HG03039 (cell line): ENCODE measurements at regions not wholly inside any gene's neighbourhood (a gene's known extent, or its start where the extent isn't known, plus 50 kb on each side); places are given as distances from the start of the nearest gene placed in this dataset.
"Not testable (repeated sequence)": the region's sequence is repeated elsewhere in the genome, so short reads cannot be mapped to it uniquely, and the experiment has no call there.

ENCODE experiments used
- ATAC-seq: cut with Tn5 transposase; IDR thresholded peaks from one replicate; pipeline ENCODE4 v1.9.1; 2021; ENCODE audit warnings: mild to moderate bottlenecking, moderate library complexity; ENCODE audit not compliant: unreplicated experiment

GRCh38 chr14:34049187-34049586 lies 98.3 kb upstream of the EGLN3 start:
- not testable (repeated sequence) for ATAC-seq

DNA sequence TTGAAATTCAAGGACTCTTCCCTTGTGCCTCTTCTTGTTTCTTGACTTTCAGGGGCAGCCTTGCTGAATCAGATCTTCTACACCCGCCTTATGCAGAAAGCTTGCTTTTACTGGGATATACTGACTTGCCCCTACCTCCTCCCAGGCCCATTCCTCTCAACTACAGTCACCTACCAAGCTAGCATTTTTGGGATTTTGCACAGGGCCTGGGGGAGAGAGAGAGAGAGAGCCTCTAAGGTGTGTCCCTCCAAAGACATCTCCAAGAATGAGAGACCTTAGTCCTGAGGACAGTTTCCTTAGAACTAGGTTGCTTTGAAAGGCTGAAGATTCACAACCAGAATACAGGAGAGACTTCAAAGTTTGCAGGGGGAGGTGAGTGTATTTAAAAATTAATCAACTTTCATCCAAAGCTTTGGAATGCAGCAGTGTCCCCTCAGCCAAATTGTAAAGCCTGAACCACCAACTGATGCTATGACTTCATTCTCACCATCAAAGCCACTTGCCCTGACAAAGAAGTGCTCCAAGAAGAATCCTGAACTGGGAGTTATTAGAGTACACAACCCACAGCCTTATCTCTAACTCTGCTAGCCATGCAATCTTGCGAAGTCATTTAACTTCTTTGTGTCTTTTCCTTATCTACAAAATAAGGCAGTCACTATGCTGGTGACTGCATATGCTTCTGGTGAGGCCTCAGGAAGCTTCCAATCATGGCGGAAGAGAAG lies 96.1 kb upstream of the EGLN3 start:
- no peak for ATAC-seq

DNA sequence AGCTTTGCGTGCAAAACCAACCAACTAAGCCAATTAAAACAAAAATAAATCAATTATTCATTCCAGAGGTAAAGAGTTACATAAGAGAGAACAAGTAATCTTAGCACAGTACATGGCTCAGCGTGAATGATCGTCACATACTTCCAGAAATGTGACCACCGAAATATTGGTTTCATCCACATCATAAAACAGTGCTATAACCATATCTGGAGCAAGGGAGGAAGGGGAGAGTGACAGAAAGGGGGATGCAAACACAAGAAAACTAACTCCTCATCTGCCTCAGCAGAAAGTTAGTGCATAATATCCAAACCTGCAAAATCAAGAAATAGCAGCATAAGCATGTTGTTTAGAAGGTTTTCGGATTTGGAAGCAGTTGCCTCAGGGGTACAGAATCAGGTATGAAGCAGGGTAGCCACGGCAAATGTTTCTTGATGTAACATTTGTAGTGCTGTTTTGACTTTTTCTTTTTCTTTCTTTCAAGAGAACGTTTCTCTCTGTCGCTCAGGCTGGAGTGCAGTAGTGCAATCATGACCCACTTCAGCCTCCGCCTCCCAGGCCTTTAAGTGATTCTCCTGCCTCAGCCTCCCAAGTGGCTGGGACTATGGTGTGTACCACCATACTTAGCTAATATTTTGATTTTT lies 93.9 kb upstream of the EGLN3 start:
- no peak for ATAC-seq

GRCh38 chr14:34044373-34044637 lies 93.4 kb upstream of the EGLN3 start:
- no peak for ATAC-seq

DNA sequence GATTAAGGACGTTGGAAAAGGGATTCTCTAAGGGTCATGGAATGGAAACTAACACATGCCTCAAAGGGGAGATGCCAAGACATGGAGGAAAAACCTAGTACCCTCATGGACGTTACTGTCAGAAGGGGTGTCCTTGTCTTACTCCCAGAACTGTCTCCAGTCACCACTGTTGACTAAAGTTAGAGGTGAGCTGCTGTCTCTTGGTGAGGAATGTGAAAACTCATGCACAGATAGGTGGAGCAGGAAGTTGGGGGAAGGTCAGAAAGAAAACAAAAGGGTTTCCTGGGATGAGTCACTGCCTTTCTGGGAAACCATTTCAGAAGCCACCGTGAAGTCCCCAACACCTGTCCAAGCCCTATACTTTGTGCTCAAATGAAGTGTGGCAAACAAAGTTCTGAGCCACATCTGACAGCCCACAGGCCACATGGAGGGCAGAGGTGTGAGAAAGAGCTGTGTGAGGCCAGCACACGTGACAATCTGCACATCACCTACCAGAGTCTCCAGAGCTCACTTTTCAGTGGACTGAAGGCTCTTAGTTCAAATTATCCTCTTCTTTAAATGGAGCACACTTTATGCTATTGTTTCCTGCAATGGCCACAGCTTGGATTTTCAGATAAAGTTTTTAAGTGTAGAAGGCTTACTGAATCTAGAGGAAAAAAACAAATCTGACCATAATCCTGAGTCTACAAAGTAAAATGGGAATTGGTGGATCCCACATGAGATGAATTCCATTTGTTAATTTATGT lies 92.9 kb upstream of the EGLN3 start:
- peak; percentile 92 for ATAC-seq

DNA sequence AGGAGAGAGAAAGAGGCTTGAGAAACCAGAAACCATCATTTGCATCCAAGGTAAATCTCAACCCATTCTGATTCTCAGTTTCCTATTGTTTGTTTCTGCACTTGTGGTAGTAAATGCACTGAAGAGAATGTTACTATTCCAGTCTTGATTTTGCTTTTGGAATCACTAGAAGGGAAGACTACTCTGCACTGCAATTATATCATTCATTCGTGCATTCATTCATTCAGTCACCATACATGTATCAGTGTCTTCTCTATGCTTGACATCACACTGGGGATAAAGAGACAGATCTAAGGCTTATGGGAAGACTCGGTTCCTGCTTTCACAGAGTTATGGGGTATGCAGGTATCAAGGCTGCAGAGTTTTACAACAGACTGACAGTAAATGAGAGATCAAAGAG lies 90.3 kb upstream of the EGLN3 start:
- no peak for ATAC-seq

GRCh38 chr14:34040766-34041165 lies 89.9 kb upstream of the EGLN3 start:
- no peak for ATAC-seq

GRCh38 chr14:34039428-34040047 lies 88.7 kb upstream of the EGLN3 start:
- ATAC-seq, result no peak

GRCh38 chr14:34038358-34039057 lies 87.6 kb upstream of the EGLN3 start:
- no peak for ATAC-seq

GRCh38 chr14:34036319-34036766 lies 85.5 kb upstream of the EGLN3 start:
- ATAC-seq, result no peak

- no peak for ATAC-seq
These were observed 85.0 kb upstream of the EGLN3 start for GRCh38 chr14:34035934-34036250.

GRCh38 chr14:34035177-34035933 lies 84.5 kb upstream of the EGLN3 start:
- no peak for ATAC-seq

DNA sequence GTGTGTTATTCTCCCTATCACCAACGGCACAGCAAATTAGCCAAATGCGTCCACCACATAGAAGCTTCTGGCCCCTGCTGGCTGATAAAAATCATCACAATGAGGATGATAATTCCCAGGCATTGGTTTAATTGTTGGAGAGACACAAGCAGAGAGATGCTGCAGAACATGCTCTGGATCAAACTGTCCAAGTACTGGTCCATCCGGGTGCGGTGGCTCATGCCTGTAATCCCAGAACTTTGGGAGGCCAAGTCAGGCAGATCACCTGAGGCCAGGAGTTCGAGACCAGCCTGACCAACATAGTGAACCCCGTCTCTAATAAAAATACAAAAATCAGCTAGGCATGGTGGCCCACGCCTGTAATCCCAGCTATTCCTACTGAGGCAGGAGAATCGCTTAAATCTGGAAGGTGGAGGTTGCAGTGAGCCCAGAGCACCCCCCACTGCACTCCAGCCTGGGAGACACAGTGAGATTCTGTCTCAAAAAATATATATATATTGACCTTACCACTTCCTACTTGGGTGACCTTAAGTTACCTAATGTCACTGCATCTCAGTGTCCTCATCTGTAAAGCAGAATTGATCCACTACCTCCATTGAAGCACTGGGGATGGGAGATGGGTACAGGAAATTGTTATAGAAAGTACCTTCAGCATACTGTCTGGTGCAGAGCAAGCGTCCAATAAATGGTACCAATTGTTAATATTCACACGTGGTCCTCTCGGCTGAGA lies 83.7 kb upstream of the EGLN3 start:
- ATAC-seq, result no peak

DNA sequence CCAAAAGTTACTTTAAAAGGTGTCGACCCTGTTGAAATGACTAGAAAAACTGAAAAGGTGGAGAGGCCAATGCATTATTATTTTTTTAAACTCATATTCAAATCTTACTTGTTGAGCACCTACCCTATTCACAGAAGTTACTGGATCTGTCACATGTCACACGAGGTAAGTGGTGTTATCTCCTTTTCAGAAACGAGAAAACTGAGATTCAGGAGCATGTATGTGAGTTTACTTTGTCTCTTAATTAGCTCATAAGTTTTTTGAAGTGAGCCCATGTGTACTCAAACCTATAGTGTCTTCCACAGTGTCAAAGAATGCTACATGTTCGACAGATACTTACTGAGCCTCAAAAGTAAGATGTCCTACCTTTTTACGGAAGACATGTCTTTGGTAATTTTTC lies 81.8 kb upstream of the EGLN3 start:
- ATAC-seq, result no peak

GRCh38 chr14:34030864-34031263 lies 80.0 kb upstream of the EGLN3 start:
- no peak for ATAC-seq

GRCh38 chr14:34029921-34030334 lies 79.1 kb upstream of the EGLN3 start:
- ATAC-seq, result no peak

DNA sequence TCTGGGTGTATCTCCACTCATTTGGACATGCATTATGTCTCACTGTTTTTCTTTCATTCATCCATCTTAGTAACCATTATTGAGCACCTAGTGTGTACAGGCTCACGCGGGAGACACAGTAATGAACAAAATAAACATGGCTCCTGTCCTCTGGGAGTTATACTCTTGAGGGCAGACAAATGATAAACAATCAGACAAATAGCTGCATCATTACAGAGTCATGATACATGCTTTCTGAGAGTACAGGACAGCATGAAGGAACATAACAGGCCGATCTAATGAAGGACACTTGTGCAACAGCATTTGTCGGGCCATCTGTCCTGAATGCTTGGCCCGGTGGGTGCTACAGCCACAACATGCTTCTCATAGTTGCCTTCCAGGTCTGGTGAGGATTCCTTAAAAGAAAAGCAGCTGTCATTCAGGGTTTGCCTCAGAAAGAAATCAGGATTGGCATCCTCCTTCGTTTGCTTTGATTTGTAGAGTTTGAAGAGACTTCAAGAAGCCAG lies 77.2 kb upstream of the EGLN3 start:
- no peak for ATAC-seq

DNA sequence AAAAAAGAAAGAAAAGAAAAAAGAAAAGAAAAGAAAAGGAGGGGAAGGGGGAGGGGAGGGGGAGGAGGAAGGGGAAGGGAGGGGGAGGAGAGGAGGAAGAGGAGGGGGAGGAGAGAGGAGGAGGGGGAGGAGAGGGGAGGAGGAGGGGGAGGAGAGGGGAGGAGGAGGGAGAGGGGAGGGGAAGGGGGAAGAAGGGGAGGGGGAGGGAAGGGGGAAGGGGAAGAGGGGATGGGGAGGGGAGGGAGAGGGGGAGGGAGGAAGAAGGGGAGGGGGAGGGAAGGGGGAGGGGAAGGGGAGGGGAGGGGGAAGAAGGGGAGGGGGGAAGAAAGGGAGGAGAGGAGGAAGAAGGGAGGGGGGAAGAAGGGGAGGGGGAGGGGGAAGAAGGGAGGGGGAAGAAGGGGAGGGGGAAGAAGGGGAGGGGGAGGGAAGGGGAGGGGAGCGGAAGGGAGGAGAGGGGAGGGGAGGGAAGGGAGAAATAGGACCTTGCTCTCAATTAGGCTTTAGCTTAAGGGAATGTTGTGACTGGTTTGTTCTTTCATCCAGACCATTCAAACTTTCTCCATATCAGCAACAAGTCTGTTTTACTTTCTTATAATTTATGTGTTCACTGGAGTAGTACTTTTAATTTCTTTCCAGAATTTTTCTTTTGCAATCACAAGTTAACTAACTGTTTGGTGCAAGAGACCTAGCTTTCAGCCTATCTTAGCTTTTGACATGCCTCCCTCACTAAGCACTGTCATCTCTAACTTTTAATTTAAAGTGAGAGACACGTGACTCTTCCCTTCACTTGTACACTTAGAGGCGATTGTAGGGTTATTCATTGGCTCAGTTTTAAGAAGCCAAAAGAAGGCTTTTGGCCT lies 76.5 kb upstream of the EGLN3 start:
- ATAC-seq, result no peak
